ENCODE measurements at regions not wholly inside any gene's neighbourhood (a gene's known extent, or its start where the extent isn't known, plus 50 kb on each side); places are given as distances from the start of the nearest gene placed in this dataset.
A peak's percentile ranks its signal among the peaks of the same experiment; 100 is the strongest.
"Not testable (repeated sequence)": the region's sequence is repeated elsewhere in the genome, so short reads cannot be mapped to it uniquely, and the experiment has no call there.

DNA sequence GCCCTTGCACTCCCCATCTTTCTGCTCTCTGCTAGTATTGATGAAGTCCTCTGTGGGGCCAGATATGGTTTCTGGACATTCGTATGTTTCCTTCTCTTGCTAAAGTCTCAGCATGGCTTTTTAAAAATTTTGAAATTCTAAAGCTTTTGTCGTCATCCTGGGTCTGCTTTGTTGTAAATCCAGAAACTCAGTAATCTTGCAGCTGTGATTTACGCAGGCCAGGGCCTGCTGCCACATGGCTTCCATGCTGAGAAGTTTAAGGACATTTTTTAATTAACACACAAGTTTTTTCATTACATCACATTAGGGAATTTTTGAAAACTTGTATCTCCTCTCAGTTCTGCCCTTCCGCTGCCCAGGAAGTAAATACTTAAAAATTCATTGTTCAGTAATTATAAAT is 686.1 kb upstream of the IGFBP3 start:
- no peak for DNase-seq (ENCODE audit: extremely low read depth in 1 of 11, low read depth in 9 of 11, low spot score in 4 of 11)

DNA sequence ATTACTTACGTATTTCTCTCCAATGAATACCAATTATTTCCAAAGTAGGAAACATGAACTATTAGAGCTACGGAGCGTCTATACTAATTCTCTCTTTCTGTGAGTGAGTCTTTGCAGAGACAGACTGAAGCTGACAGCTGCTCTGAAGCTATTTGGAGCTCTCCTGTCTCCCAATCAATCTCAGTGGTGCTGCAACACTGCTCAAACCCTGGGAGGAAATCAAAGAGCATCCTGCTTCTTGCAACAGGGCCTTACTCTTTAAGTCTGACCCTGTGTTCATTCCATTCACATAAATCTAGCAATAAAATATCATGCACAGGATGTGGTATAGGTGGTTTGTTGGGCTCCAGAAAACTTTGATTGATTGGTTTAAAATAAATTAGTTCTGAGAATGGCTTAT is 685.7 kb upstream of the IGFBP3 start:
- DNase-seq (ENCODE audit: extremely low read depth in 1 of 11, low read depth in 9 of 11, low spot score in 4 of 11), result no peak

DNA sequence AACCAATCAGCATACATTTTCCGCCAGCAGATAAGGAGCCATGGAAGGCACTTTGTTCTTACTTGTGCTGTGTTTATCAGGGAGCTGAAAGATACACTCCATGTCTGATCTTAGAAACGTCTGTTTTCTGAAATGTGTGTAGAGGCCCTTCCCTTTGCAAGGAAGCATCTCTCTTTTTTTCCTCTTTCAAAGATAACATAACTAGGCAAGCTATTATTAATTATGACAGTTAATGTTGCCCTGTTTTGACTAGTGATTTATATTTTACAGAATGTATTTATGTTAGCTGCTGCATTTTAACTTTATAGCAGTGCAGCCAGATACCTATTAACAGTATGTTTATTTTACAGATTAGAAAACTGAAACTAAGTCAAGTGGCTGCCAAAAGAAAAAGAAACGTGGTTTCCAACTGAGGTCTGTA is 683.2 kb upstream of the IGFBP3 start:
- no peak for DNase-seq (ENCODE audit: extremely low read depth in 1 of 11, low read depth in 9 of 11, low spot score in 4 of 11)

DNA sequence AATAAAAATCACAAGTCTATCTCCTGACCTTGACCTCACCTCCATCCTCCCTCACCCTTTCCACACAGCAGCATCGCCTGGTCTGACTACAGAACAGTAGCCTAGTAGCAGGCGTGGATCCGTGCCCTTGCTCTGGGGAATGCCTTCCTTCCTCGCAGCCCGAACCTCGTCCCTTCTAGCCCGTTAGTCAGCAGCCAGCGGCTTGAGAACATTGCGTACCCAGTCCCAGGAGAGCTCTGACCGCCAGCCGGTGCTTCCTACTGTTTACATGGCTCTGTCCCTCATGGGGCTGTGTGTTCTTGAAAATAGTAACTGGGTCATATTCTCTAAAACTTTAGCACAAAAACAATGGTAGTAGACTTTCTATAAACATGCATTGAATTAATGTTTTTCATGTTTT is 682.7 kb upstream of the IGFBP3 start:
- DNase-seq (ENCODE audit: extremely low read depth in 1 of 11, low read depth in 9 of 11, low spot score in 4 of 11), result no peak

DNA sequence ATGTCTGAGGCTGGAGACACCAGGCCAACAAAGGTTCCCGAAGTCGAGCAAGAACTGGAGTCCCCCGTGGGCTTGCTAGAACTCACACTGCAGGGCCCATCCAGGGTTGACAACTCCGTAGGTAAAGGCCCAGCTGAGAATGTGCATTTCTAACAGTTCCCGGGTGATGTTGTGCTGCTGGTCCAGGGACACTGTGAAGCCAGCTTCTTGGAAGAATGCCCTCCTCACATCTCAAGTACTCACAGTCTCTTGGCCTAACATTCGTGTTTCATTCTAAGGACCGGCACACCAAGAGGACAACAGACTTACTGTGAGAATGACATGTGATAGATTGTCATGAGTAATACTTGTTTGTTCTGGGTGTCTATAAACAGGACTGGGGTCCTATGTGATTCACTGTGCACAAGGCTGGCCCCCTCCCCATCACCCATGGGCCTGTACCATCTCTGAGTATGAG is 682.3 kb upstream of the IGFBP3 start:
- no peak for DNase-seq (ENCODE audit: extremely low read depth in 1 of 11, low read depth in 9 of 11, low spot score in 4 of 11)

DNA sequence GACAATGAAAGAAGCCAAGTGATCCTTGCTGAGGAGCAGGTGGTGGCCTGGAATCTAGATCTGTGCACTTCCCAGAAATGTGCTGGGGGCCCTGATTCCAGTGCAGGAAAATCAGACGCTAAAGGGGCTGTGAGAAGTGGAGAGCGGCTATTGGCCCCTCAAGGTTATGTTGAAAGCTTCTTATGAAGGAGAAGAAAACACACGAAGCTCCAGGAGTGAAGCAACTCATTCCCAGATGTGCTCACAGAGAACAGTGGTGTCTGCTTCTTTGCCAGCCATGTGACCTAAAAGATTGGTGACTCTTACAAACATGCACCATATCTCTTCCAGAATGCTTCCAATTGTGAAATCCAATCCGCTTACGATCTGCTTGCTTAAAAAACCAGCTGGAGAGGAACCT is 679.3 kb upstream of the IGFBP3 start:
- no peak for DNase-seq (ENCODE audit: extremely low read depth in 1 of 11, low read depth in 9 of 11, low spot score in 4 of 11)

DNA sequence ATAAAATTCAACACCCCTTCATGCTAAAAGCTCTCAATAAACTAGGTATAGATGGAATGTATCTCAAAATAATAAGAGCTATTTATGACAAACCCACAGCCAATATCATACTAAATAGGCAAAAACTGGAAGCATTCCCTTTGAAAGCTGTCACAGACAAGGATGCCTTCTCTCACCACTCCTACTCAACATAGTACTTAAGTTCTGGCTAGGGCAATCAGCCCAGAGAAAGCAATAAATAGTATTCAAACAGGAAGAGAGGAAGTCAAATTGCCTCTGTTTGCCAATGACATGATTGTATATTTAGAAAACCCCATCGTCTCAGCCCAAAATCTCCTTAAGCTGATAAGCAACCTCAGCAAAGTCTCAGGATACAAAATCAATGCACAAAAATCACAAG is 673.8 kb upstream of the IGFBP3 start:
- DNase-seq (ENCODE audit: extremely low read depth in 1 of 11, low read depth in 9 of 11, low spot score in 4 of 11), result not testable (repeated sequence)

DNA sequence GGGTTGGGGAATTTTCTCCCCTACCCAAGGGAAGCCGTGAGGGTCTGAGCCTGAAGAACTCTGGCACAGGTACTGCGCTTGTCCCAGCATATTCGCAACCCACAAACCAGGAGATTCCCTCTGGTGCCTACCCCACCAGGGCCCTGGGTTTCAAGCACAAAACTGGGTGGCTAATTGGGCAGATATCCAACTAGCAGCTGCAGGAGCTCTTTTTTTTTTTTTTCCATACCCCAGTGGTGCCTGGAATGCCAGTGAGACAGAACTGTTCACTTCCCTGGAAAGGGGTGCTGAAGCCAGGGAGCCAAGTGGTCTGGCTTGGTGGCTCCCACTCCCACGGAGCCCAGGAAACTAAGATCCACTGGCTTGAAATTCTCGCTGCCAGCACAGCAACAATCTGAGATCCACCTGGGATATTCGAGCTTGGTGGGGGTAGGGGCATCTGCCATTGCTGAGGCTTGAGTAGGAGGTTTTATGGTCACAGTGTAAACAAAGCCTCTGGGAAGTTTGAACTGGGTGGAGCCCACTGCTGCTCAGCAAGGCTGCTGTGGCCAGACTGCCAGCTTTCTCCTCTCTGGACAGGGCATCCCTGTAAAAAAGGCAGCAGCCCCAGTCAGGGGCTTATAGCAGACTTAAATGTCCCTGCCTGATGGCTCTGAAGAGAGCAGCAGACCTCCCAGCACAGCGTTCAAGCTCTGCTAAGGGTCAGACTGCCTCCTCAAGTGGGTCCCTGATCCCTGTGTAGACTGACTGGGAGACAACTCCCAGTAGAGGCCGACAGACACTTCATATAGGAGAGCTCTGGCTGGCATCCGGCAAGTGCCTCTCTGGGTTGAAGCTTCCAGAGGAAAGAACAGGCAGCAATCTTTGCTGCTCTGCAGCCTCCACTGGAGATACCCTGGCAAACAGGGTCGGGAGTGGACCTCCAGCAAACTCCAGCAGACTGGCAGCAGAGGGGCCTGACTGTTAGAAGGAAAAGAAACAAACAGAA is 670.1 kb upstream of the IGFBP3 start:
- not testable (repeated sequence) for DNase-seq (ENCODE audit: extremely low read depth in 1 of 11, low read depth in 9 of 11, low spot score in 4 of 11)

DNA sequence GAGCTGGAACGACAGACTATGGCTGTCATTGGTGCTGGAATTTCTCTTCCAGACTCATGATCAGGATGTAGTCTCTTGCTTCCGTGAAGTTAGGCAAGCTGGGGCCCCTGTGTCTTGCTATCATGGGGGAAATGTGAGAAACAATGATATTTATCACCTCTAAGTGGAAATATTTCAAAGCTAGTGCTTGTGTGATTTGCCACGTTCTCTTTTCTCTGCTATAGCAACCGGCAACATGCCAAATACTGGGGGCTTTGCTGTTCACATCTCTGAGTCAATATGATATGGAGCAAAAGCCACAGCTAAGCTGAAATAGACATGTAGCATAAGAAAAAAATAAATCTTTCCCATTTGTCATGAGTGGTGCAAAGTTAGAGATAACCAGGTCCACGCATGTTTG is 668.2 kb upstream of the IGFBP3 start:
- DNase-seq (ENCODE audit: extremely low read depth in 1 of 11, low read depth in 9 of 11, low spot score in 4 of 11), result no peak

DNA sequence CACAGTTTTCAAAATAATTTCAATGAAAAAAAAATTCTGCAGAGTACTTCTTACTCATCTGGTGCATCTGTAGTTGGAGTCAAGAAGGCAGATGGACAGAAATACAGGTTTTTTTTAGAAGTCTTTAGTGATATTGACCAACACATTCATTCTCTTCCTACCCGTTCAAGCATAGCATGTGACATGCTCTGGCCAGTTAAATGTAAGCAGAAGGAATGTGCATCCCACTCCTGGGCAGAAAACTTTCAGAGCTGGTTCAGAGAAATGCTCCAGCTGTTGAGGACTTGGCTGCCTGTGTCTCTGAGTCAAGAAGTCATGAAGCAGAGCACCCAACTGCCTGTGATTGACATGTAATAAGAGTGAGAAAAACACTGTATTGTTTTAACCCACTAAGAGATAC is 665.3 kb upstream of the IGFBP3 start:
- DNase-seq (ENCODE audit: extremely low read depth in 1 of 11, low read depth in 9 of 11, low spot score in 4 of 11), result no peak

DNA sequence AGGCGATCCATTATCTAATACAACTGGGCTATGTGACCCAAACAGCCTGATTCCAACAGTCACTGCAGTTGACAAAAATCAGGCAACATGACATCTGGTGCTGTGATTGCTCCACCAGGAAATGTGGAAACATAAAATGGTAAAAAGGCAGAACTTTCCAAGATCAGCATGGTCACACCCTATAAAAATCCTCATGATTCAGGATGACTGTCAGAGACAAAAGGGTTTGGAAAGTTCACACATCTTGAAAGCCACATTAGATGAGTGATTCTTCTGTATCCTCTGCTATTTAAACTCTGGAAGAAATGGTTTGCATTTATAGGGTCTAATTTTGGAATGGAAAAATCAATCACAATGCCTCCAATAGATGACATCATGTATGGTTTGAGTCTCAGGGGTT is 662.6 kb upstream of the IGFBP3 start:
- DNase-seq (ENCODE audit: extremely low read depth in 1 of 11, low read depth in 9 of 11, low spot score in 4 of 11), result no peak

DNA sequence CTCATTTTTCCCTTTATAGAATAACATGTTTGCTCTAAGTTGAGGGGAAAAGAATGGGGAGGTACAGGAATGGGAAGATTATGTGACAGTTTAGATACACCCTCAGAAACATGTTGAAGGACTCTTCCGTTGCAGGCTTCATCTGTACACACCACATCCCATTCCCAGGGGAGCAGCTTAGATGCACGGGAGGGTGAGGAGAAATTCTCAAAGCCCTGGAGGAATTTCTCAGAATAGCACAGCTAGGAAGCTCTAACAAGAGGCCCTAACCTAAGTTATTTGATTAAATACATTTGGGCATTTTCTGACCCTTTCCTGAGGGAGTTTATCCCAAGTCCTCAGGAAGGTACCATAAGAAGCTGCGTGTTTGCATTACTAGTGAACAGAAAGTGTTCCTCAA is 660.2 kb upstream of the IGFBP3 start:
- no peak for DNase-seq (ENCODE audit: extremely low read depth in 1 of 11, low read depth in 9 of 11, low spot score in 4 of 11)

DNA sequence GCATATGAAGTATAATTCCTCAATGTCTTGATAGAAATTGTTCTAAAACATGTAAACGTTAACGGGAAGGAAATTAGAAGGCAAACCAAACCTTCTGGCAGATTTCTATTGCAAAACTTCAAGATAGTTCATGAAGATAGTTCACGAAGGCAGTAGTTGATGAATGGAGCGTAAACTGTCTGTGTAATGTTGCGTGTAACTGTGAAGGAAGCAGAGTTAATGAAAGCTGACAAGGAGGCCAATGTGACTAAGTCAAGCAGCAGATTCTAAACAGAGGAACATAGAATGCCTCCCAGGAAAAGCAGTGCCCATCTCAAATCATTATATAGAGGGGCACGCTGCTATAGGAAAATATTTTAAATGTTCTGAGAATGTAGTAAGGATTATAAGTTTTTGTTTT is 659.7 kb upstream of the IGFBP3 start:
- DNase-seq (ENCODE audit: extremely low read depth in 1 of 11, low read depth in 9 of 11, low spot score in 4 of 11), result no peak

DNA sequence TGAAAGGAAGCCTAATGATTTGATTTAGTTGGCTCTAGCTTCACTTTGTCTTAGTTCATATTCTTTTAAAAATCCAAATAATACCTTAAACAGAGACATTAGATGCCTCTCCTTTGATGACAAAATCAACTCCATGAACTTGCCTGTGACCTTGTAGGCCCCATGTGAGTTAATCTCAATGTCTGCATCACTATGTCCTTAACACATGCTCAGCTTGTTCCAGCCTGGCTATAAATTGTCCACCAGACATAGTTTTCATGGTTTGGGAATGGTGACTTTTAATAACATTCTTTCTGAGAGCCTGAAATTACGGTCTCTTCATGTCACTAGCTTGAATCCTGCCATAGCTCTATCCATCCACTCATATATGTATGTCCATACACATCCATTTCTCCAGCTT is 656.3 kb upstream of the IGFBP3 start:
- DNase-seq (ENCODE audit: extremely low read depth in 1 of 11, low read depth in 9 of 11, low spot score in 4 of 11), result no peak

DNA sequence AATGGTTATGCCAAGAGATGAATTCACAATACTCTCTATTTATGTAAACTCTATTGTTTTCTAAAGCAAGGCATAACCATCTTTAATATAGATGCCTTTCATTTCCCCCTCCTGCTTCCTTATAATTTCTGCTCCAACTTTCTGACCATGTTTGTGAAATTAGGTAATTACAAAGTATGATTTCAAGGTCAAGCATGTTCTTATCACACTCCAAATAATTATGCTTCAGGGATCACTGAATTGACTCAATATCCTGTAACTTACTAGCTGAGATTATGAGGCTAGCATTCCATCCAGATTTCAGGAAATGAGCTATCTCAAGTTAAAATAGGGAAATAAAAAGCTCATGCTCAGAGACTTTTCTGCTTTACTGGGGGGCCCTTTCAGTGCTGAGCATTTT is 655.9 kb upstream of the IGFBP3 start:
- DNase-seq (ENCODE audit: extremely low read depth in 1 of 11, low read depth in 9 of 11, low spot score in 4 of 11), result no peak

DNA sequence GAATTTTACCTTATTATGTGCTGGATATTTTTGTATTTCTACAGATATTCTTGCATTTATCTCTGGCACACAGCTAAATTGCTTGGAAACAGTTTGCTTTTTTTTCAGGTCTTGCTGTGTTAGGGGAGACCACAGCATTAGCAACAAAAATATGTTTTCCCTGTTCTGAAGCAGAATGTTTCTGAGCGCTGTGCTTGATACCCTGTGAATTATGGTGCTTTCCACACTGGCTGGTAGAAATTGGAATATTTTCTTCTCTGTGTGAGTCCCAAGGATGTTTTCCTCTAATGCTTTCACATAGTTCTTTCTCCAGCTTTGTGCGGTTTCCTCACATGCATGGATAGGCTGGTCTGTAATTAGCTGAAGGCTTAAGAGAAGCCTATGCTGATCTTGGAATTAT is 651.6 kb upstream of the IGFBP3 start:
- DNase-seq (ENCODE audit: extremely low read depth in 1 of 11, low read depth in 9 of 11, low spot score in 4 of 11), result no peak

DNA sequence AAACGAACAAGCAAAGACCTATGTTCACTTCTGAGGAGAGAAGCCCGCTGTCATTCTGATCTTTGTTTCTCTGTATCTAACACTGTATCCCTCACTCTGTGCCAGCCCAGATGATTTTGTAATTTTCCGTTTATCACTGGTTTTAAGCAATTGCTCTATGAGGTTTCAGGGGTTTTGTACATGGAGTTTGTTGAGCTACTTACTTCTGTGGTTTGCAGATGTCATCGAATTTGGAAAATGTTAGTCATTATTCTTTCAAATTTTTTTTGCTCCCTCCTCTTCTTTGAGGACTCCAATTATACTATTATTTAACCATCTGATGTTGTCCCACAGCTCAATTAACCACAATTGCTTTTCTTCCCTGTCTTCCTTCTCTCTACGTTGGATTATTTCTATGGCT is 650.9 kb upstream of the IGFBP3 start:
- DNase-seq (ENCODE audit: extremely low read depth in 1 of 11, low read depth in 9 of 11, low spot score in 4 of 11), result no peak

DNA sequence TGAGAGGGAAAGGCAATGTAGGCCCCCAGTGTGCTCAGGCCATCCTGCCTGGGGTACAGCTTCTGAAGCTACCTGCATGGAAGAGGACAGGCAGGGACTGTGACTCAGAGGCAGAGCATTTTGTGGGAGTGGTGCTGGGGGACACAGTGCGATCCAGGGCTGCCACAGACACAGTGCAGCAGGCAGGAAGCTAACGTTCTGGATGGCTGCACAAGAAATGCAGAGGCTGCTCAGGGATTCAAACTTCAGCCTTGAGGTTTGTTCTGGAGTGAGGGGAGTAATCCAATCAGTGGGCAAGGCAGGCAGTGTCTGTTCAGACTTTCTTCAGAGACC is 648.0 kb upstream of the IGFBP3 start:
- peak in 1 of 11 donors; percentile 44 for DNase-seq (ENCODE audit: extremely low read depth in 1 of 11, low read depth in 9 of 11, low spot score in 4 of 11)

DNA sequence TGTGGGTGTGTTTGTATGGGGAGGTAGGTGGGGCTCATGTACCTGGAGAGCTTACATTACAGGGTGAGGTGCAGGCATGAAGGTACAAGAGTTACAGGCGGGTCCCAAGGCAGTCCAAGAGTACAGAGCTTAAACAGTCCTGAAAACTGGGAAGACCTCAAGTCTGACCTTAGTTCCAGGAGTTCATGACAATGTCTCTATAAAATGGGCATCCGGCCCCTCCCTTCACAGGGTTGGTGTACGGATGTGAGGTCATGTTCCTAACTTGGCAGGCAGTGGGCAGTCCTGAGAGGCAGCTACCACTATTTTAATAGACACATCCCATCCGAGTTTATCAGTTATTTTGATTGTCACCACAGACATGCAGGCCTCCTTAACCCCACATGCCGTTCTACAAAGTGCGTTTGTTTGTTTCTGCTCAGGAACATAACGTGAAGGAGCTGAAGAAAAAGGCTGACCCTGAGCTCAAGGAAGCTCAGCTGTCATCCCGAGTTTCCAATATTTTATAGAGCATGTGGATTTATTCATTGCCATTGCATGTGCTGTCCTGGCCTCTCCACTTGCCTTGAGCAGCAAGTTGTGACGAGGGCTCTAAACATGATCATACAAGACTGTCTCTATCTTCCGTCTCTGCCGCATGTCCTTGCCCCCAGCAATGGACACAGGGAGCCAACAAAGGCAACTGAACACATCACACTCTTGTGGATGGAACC is 647.5 kb upstream of the IGFBP3 start:
- no peak for DNase-seq (ENCODE audit: extremely low read depth in 1 of 11, low read depth in 9 of 11, low spot score in 4 of 11)

DNA sequence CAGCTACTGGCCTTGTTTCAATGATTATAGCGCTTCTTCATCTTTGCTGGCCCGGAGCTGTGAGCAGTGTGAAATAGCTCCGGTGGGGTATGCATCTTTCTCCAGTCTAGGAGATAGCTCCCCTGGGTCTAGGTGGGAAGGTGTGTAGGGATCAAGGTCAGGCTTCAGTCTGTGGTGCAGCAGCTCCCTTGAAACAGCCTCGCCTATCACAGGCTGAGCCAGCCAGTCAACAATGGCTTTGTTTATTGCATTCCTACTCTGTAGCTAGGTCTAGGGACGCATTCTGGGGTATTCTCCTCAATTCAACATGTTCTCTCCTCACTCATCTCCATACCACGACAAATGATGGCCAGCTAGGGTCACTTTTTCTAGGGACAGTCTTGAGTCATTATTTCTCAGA is 646.8 kb upstream of the IGFBP3 start:
- no peak for DNase-seq (ENCODE audit: extremely low read depth in 1 of 11, low read depth in 9 of 11, low spot score in 4 of 11)

Data from renal cortex interstitium (tissue), 11 donors.